ENCODE measurements at regions not wholly inside any gene's neighbourhood (a gene's known extent, or its start where the extent isn't known, plus 50 kb on each side); places are given as distances from the start of the nearest gene placed in this dataset.

- H3K36me3 ChIP-seq (replicated peaks; ENCODE audit: low read depth, low read length): no peaks in the 10 kb centered on the region
- H3K9ac ChIP-seq (ENCODE audit: low read length): no peak overlapping the region
- no peaks in the 10 kb centered on the region for H3K79me2 ChIP-seq (ENCODE audit: low read length)
- no peak overlapping the region for H3K4me2 ChIP-seq (ENCODE audit: low read length)
- no peaks in the 10 kb centered on the region for H4K20me1 ChIP-seq (ENCODE audit: insufficient read depth, low read length)
- TF ChIP-seq CTCF (IDR thresholded peaks at IDR 0.05; ENCODE audit: low read depth, low read length) (no peak), EZH2phosphoT487 (IDR thresholded peaks at IDR 0.05; ENCODE audit: low read depth) (no peak)
- H3K27me3 ChIP-seq (ENCODE audit: low read depth, low read length): peaks cover 44% of the 10 kb centered on the region
- H3K27ac ChIP-seq (ENCODE audit: low read length): no peak overlapping the region
- H2AFZ ChIP-seq (ENCODE audit: low read depth, low read length): no peak overlapping the region
- H3K4me3 ChIP-seq (ENCODE audit: low read length): no peak overlapping the region
- H3K9me3 ChIP-seq (ENCODE audit: insufficient read depth, low read length): no peaks in the 10 kb centered on the region
- no peaks in the 10 kb centered on the region for H3K4me1 ChIP-seq (ENCODE audit: low read length)
Measured at GRCh38 chr11:27908621-27909020, 199.3 kb downstream of the KIF18A start.

- Histone ChIP-seq H3K4me2 (ENCODE audit: low read length) (no peak overlapping the region), H3K4me3 (ENCODE audit: low read length) (no peak overlapping the region)
Measured at GRCh38 chr11:27907530-27907929, 200.4 kb downstream of the KIF18A start.

GRCh38 chr11:27907091-27907490 is 200.9 kb downstream of the KIF18A start:
- Histone ChIP-seq H3K36me3 (replicated peaks; ENCODE audit: low read depth, low read length) (no peaks in the 10 kb centered on the region), H3K4me1 (ENCODE audit: low read length) (no peaks in the 10 kb centered on the region), H3K79me2 (ENCODE audit: low read length) (no peaks in the 10 kb centered on the region), H3K4me2 (ENCODE audit: low read length) (no peak overlapping the region), H3K27me3 (ENCODE audit: low read depth, low read length) (peaks cover 29% of the 10 kb centered on the region), H3K9ac (ENCODE audit: low read length) (no peak overlapping the region), H3K4me3 (ENCODE audit: low read length) (no peak overlapping the region), H4K20me1 (ENCODE audit: insufficient read depth, low read length) (no peaks in the 10 kb centered on the region), H2AFZ (ENCODE audit: low read depth, low read length) (no peak overlapping the region), H3K9me3 (ENCODE audit: insufficient read depth, low read length) (no peaks in the 10 kb centered on the region), H3K27ac (ENCODE audit: low read length) (no peak overlapping the region)
- TF ChIP-seq EZH2phosphoT487 (IDR thresholded peaks at IDR 0.05; ENCODE audit: low read depth) (no peak), CTCF (IDR thresholded peaks at IDR 0.05; ENCODE audit: low read depth, low read length) (no peak)

More at GRCh38 chr11:27907530-27907929, 200.4 kb downstream of the KIF18A start:
- H3K27me3 ChIP-seq (ENCODE audit: low read depth, low read length): peaks cover 33% of the 10 kb centered on the region
- no peaks in the 10 kb centered on the region for H3K9me3 ChIP-seq (ENCODE audit: insufficient read depth, low read length)
- no peaks in the 10 kb centered on the region for H3K79me2 ChIP-seq (ENCODE audit: low read length)
- H3K9ac ChIP-seq (ENCODE audit: low read length): no peak overlapping the region
- no peaks in the 10 kb centered on the region for H3K4me1 ChIP-seq (ENCODE audit: low read length)
- no peak for TF ChIP-seq CTCF (IDR thresholded peaks at IDR 0.05; ENCODE audit: low read depth, low read length)
- TF ChIP-seq EZH2phosphoT487 (IDR thresholded peaks at IDR 0.05; ENCODE audit: low read depth): no peak
- H3K36me3 ChIP-seq (replicated peaks; ENCODE audit: low read depth, low read length): no peaks in the 10 kb centered on the region
- H2AFZ ChIP-seq (ENCODE audit: low read depth, low read length): no peak overlapping the region
- no peak overlapping the region for H3K27ac ChIP-seq (ENCODE audit: low read length)
- H4K20me1 ChIP-seq (ENCODE audit: insufficient read depth, low read length): no peaks in the 10 kb centered on the region

- Histone ChIP-seq H3K36me3 (replicated peaks; ENCODE audit: low read depth, low read length) (no peaks in the 10 kb centered on the region), H3K4me2 (ENCODE audit: low read length) (no peak overlapping the region), H3K27ac (ENCODE audit: low read length) (no peak overlapping the region), H2AFZ (ENCODE audit: low read depth, low read length) (no peak overlapping the region), H3K9me3 (ENCODE audit: insufficient read depth, low read length) (no peaks in the 10 kb centered on the region), H3K79me2 (ENCODE audit: low read length) (no peaks in the 10 kb centered on the region), H4K20me1 (ENCODE audit: insufficient read depth, low read length) (no peaks in the 10 kb centered on the region), H3K27me3 (ENCODE audit: low read depth, low read length) (peaks cover 10% of the 10 kb centered on the region), H3K9ac (ENCODE audit: low read length) (no peak overlapping the region), H3K4me1 (ENCODE audit: low read length) (no peaks in the 10 kb centered on the region), H3K4me3 (ENCODE audit: low read length) (no peak overlapping the region)
- TF ChIP-seq EZH2phosphoT487 (IDR thresholded peaks at IDR 0.05; ENCODE audit: low read depth): no peak
Measured at GRCh38 chr11:27904358-27905055, 203.4 kb downstream of the KIF18A start.

All from OCI-LY3 (cell line).